ENCODE measurements at regions not wholly inside any gene's neighbourhood (a gene's known extent, or its start where the extent isn't known, plus 50 kb on each side); places are given as distances from the start of the nearest gene placed in this dataset.
A peak's percentile ranks its signal among the peaks of the same experiment; 100 is the strongest.

DNA sequence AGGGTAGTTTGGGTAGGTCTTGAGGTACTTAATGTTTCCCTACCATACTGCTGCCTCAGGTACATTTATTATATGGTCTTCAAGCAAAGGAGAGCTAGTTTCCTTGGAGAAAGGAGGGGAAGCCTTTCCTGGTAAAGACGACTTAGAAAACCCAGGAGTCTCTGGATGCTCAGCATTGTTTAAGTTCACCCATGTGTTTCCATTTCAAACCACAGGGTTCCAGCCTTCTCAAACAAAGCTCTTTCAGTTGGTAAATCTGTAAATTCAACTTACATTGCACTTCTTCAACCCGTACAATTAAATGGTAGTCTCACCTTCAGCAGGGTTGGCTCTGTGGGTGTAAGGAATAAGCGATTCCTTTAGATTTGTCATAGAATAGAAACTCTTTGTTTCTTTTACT is 111.9 kb upstream of the UNC5C start:
- H3K27ac Mint-ChIP-seq, result no peak overlapping the region
- no peak for TF ChIP-seq ZNF232 (CRISPR knock-in tag; IDR thresholded peaks at IDR 0.05)
- ChIA-PET CTCF (no interaction called here), POLR2A (no interaction called here)
- peaks cover 35% of the 10 kb centered on the region for H3K36me3 Mint-ChIP-seq
- no peaks in the 10 kb centered on the region; the same call in 1 of the 2 replicates for H3K27me3 Mint-ChIP-seq (ENCODE audit: low read depth)
- peak; percentile 66 for ATAC-seq
- peaks cover 10% of the 10 kb centered on the region for H3K4me1 Mint-ChIP-seq
- H3K9me3 Mint-ChIP-seq, result peaks cover 48% of the 10 kb centered on the region
- DNase-seq (ENCODE audit: low spot score), result no peak
- H3K4me3 Mint-ChIP-seq, result no peak overlapping the region

- H3K9me3 Mint-ChIP-seq, result peaks cover 17% of the 10 kb centered on the region
- CTCF ChIA-PET, result interaction anchor here (1.2 kb wide), 1 partner anchor 15 kb away, joined by 6 read pairs; no protein-coding TSS in a partner anchor
- TF ChIP-seq TP53 (CRISPR knock-in tag; IDR thresholded peaks at IDR 0.05) (no peak), EMX1 (CRISPR knock-in tag; IDR thresholded peaks at IDR 0.05) (no peak), CBFB (CRISPR knock-in tag; IDR thresholded peaks at IDR 0.05; ENCODE audit: low read depth) (no peak), ESRRA (CRISPR knock-in tag; IDR thresholded peaks at IDR 0.05; ENCODE audit: borderline replicate concordance) (no peak), KAT7 (CRISPR knock-in tag; IDR thresholded peaks at IDR 0.05; ENCODE audit: borderline replicate concordance) (no peak), ZNF138 (CRISPR knock-in tag; conservative IDR thresholded peaks at IDR 0.05) (no peak), MYBL2 (CRISPR knock-in tag; IDR thresholded peaks at IDR 0.05) (no peak), ZNF425 (CRISPR knock-in tag; conservative IDR thresholded peaks at IDR 0.05) (no peak), NFE2L1 (CRISPR knock-in tag; IDR thresholded peaks at IDR 0.05) (no peak), NR3C1 (CRISPR knock-in tag; conservative IDR thresholded peaks at IDR 0.05; ENCODE audit: low read depth) (no peak), ZNF219 (CRISPR knock-in tag; IDR thresholded peaks at IDR 0.05; ENCODE audit: borderline replicate concordance) (no peak), MLX (CRISPR knock-in tag; IDR thresholded peaks at IDR 0.05) (no peak), ZNF671 (CRISPR knock-in tag; IDR thresholded peaks at IDR 0.05) (no peak), NR1H2 (CRISPR knock-in tag; IDR thresholded peaks at IDR 0.05) (no peak), ZNF416 (CRISPR knock-in tag; IDR thresholded peaks at IDR 0.05) (no peak), TEAD1 (CRISPR knock-in tag; IDR thresholded peaks at IDR 0.05) (no peak)
- TF ChIP-seq, protein P1, sequence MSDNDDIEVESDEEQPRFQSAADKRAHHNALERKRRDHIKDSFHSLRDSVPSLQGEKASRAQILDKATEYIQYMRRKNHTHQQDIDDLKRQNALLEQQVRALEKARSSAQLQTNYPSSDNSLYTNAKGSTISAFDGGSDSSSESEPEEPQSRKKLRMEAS (CRISPR knock-in tag; IDR thresholded peaks at IDR 0.05), result no peak
- TF ChIP-seq, protein P2, sequence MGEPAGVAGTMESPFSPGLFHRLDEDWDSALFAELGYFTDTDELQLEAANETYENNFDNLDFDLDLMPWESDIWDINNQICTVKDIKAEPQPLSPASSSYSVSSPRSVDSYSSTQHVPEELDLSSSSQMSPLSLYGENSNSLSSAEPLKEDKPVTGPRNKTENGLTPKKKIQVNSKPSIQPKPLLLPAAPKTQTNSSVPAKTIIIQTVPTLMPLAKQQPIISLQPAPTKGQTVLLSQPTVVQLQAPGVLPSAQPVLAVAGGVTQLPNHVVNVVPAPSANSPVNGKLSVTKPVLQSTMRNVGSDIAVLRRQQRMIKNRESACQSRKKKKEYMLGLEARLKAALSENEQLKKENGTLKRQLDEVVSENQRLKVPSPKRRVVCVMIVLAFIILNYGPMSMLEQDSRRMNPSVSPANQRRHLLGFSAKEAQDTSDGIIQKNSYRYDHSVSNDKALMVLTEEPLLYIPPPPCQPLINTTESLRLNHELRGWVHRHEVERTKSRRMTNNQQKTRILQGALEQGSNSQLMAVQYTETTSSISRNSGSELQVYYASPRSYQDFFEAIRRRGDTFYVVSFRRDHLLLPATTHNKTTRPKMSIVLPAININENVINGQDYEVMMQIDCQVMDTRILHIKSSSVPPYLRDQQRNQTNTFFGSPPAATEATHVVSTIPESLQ (CRISPR knock-in tag; IDR thresholded peaks at IDR 0.05), result no peak
- TF ChIP-seq, protein P3, sequence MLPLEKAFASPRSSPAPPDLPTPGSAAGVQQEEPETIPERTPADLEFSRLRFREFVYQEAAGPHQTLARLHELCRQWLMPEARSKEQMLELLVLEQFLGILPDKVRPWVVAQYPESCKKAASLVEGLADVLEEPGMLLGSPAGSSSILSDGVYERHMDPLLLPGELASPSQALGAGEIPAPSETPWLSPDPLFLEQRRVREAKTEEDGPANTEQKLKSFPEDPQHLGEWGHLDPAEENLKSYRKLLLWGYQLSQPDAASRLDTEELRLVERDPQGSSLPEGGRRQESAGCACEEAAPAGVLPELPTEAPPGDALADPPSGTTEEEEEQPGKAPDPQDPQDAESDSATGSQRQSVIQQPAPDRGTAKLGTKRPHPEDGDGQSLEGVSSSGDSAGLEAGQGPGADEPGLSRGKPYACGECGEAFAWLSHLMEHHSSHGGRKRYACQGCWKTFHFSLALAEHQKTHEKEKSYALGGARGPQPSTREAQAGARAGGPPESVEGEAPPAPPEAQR (CRISPR knock-in tag; IDR thresholded peaks at IDR 0.05), result no peak
- TF ChIP-seq, protein P4, sequence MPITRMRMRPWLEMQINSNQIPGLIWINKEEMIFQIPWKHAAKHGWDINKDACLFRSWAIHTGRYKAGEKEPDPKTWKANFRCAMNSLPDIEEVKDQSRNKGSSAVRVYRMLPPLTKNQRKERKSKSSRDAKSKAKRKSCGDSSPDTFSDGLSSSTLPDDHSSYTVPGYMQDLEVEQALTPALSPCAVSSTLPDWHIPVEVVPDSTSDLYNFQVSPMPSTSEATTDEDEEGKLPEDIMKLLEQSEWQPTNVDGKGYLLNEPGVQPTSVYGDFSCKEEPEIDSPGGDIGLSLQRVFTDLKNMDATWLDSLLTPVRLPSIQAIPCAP (CRISPR knock-in tag; IDR thresholded peaks at IDR 0.05), result no peak
- no peak overlapping the region for H3K27ac Mint-ChIP-seq
- peaks cover 15% of the 10 kb centered on the region for H3K36me3 Mint-ChIP-seq
- H3K27me3 Mint-ChIP-seq (ENCODE audit: low read depth), result no peaks in the 10 kb centered on the region
- ATAC-seq, result no peak
- H3K4me1 Mint-ChIP-seq, result no peaks in the 10 kb centered on the region
- H3K4me3 Mint-ChIP-seq, result no peak overlapping the region
- POLR2A ChIA-PET, result no interaction called here
- DNase-seq (ENCODE audit: low spot score), result no peak
Measured at GRCh38 chr4:95651891-95652290, 103.1 kb upstream of the UNC5C start.

Data from WTC11 (cell line).